PC-3 (cell line): ENCODE measurements at regions not wholly inside any gene's neighbourhood (a gene's known extent, or its start where the extent isn't known, plus 50 kb on each side); places are given as distances from the start of the nearest gene placed in this dataset.

Source experiments
- ATAC-seq: fragments of 200-7000 bp; cut with Tn5 transposase; 2 replicates; pipeline ENCODE4 v1.9.1; 2020; ENCODE audit warnings: mild to moderate bottlenecking, moderate library complexity
- BruUV-seq: library from RNA; stranded (reverse); fragments of 400-500 nt; replicated peaks from 2 replicates; lab custom pipeline; 2021; lab: Mats Ljungman, UMichigan
- CTCF ChIA-PET: fragments of 300-600 bp; sonication (Branson Sonifier 250); formaldehyde crosslinking; loops from one replicate; lab custom pipeline; 2022; ENCODE audit warnings: antibody characterized with exemption; lab: Charles Lee
- POLR2A ChIA-PET: fragments of 300-600 bp; sonication (Branson Sonifier 250); formaldehyde crosslinking; loops from one replicate; lab custom pipeline; 2022; ENCODE audit warnings: antibody characterized with exemption; ENCODE audit not compliant: unreplicated experiment; lab: Charles Lee
- DNase-seq: peaks from one replicate; pipeline ENCODE4 v3.0.0-alpha.2; 2015
- H2AFZ ChIP-seq: fragments of 300-600 bp; sonication (generic); 2 replicates; pipeline ENCODE4 v1.6.0; 2016; ENCODE audit warnings: antibody characterized with exemption, low read length
- H3F3A ChIP-seq: fragments of 300-600 bp; sonication (generic); one replicate; pipeline ENCODE4 v1.6.0; 2017; ENCODE audit warnings: antibody characterized with exemption, low read length, control low read depth, mild to moderate bottlenecking; ENCODE audit not compliant: unreplicated experiment
- H3K27ac ChIP-seq: fragments of 300-600 bp; sonication (generic); 2 replicates; pipeline ENCODE4 v1.5.1; 2016; ENCODE audit warnings: mild to moderate bottlenecking, low read length
- H3K27me3 ChIP-seq: fragments of 300-600 bp; sonication (generic); 2 replicates; pipeline ENCODE4 v1.6.1; 2016; ENCODE audit warnings: low read length, mixed read lengths
- H3K36me3 ChIP-seq: fragments of 300-600 bp; sonication (generic); 2 replicates; pipeline ENCODE4 v1.6.1; 2016; ENCODE audit warnings: low read depth, mixed run types, low read length, mixed read lengths
- H3K4me1 ChIP-seq: fragments of 300-600 bp; sonication (generic); 2 replicates; pipeline ENCODE4 v1.5.1; 2016; ENCODE audit warnings: low read length; ENCODE audit not compliant: insufficient read depth
- H3K4me2 ChIP-seq: fragments of 300-600 bp; sonication (generic); 2 replicates; pipeline ENCODE4 v1.6.0; 2016; ENCODE audit warnings: low read length
- H3K4me3 ChIP-seq: fragments of 300-600 bp; sonication (generic); 2 replicates; pipeline ENCODE4 v1.5.1; 2016; ENCODE audit warnings: mild to moderate bottlenecking, low read length, mixed read lengths
- H3K79me2 ChIP-seq: fragments of 300-600 bp; sonication (generic); 2 replicates; pipeline ENCODE4 v1.6.1; 2017; ENCODE audit warnings: low read length, mixed read lengths
- H3K9ac ChIP-seq: fragments of 300-600 bp; sonication (generic); 2 replicates; pipeline ENCODE4 v1.6.0; 2016; ENCODE audit warnings: mild to moderate bottlenecking, low read length
- H3K9me2 ChIP-seq: fragments of 300-600 bp; sonication (generic); replicated peaks from 2 replicates; pipeline ENCODE4 v1.6.1; 2016; ENCODE audit warnings: mixed run types, low read length, mixed read lengths
- H3K9me3 ChIP-seq: fragments of 300-600 bp; sonication (generic); 2 replicates; pipeline ENCODE4 v1.6.1; 2016; ENCODE audit warnings: low read length, mixed read lengths
- H4K20me1 ChIP-seq: fragments of 300-600 bp; sonication (generic); 2 replicates; pipeline ENCODE4 v1.6.1; 2016; ENCODE audit warnings: low read length, mixed read lengths
- CTCF ChIP-seq: fragments of 300-600 bp; sonication (generic); conservative IDR thresholded peaks from 2 replicates; pipeline ENCODE4 v1.5.1; 2017; ENCODE audit warnings: antibody characterized with exemption, low read depth, mild to moderate bottlenecking, low read length
- EZH2 ChIP-seq: fragments of 300-600 bp; sonication (generic); IDR thresholded peaks from one replicate; pipeline ENCODE4 v1.6.1; 2017; ENCODE audit warnings: antibody characterized with exemption, mild to moderate bottlenecking, low read length; ENCODE audit not compliant: unreplicated experiment
- EZH2phosphoT487 ChIP-seq: fragments of 300-600 bp; sonication (generic); IDR thresholded peaks from 2 replicates; pipeline ENCODE4 v1.6.1; 2018; ENCODE audit warnings: mild to moderate bottlenecking, antibody characterized with exemption, low read length, borderline replicate concordance
- intact Hi-C: fragments of 100-400 bp; cut with micrococcal nuclease; formaldehyde crosslinking; loops from 2 replicates; pipeline ENCODE4 v1.9.0; 2023

GRCh38 chr12:77323788-77324415 is 258.5 kb upstream of the E2F7 start:
- no TSS peak for BruUV-seq
- intact Hi-C loops: loop anchor here (2.0 to 10.0 kb wide), 2 partner anchors 23 to 259 kb away; partner anchors contain the start of gene E2F7
- no peaks in the 10 kb centered on the region for H4K20me1 ChIP-seq
- DNase-seq (no peak), ATAC-seq (no peak)
- no peaks in the 10 kb centered on the region for H3K36me3 ChIP-seq
- TF ChIP-seq EZH2phosphoT487 (no peak), EZH2 (no peak), CTCF (no peak)
- no peaks in the 10 kb centered on the region for H3K79me2 ChIP-seq
- no peaks in the 10 kb centered on the region for H3F3A ChIP-seq
- H3K9me3 ChIP-seq: no peaks in the 10 kb centered on the region
- peaks cover 38% of the 10 kb centered on the region for H3K27me3 ChIP-seq
- no peak overlapping the region for H2AFZ ChIP-seq
- ChIA-PET POLR2A (no interaction called here), CTCF (no interaction called here)
- peaks cover 4% of the 10 kb centered on the region for H3K4me1 ChIP-seq
- no peaks in the 10 kb centered on the region for H3K9me2 ChIP-seq
- H3K4me3 ChIP-seq: no peak overlapping the region
- 0 out of 2 replicates have a peak overlapping the region, but pooled peaks have one; percentile 100 for H3K4me2 ChIP-seq
- H3K27ac ChIP-seq: no peak overlapping the region
- no peak overlapping the region for H3K9ac ChIP-seq

GRCh38 chr12:77319166-77319565 is 253.8 kb upstream of the E2F7 start:
- intact Hi-C loops: no loop called here
- no TSS peak for BruUV-seq
- H3K9ac ChIP-seq: no peak overlapping the region
- DNase-seq (no peak), ATAC-seq (no peak)
- H3K36me3 ChIP-seq: no peaks in the 10 kb centered on the region
- no peaks in the 10 kb centered on the region for H3K79me2 ChIP-seq
- H3K4me2 ChIP-seq: no peak overlapping the region
- no peaks in the 10 kb centered on the region for H3K9me3 ChIP-seq
- no peak overlapping the region for H3K27ac ChIP-seq
- ChIA-PET CTCF (no interaction called here), POLR2A (no interaction called here)
- H3K4me1 ChIP-seq: no peaks in the 10 kb centered on the region
- no peaks in the 10 kb centered on the region for H4K20me1 ChIP-seq
- H3F3A ChIP-seq: no peaks in the 10 kb centered on the region
- no peaks in the 10 kb centered on the region for H3K27me3 ChIP-seq
- no peak for TF ChIP-seq EZH2
- TF ChIP-seq CTCF: no peak
- TF ChIP-seq EZH2phosphoT487: no peak
- H2AFZ ChIP-seq: no peak overlapping the region
- H3K9me2 ChIP-seq: no peaks in the 10 kb centered on the region
- no peak overlapping the region for H3K4me3 ChIP-seq

GRCh38 chr12:77315407-77315806 is 250.0 kb upstream of the E2F7 start:
- H3K9me2 ChIP-seq: no peaks in the 10 kb centered on the region
- DNase-seq (no peak), ATAC-seq (no peak)
- no peak overlapping the region for H3K4me2 ChIP-seq
- 0 out of 2 replicates have a peak, but pooled peaks cover 5% of the 10 kb centered on the region for H3K4me1 ChIP-seq
- no peak overlapping the region for H2AFZ ChIP-seq
- H3K27ac ChIP-seq: no peak overlapping the region
- ChIA-PET CTCF (no interaction called here), POLR2A (no interaction called here)
- no peaks in the 10 kb centered on the region for H3K79me2 ChIP-seq
- no peaks in the 10 kb centered on the region for H3K27me3 ChIP-seq
- no TSS peak for BruUV-seq
- H3K4me3 ChIP-seq: no peak overlapping the region
- H3K36me3 ChIP-seq: no peaks in the 10 kb centered on the region
- H3K9me3 ChIP-seq: no peaks in the 10 kb centered on the region
- TF ChIP-seq CTCF (no peak), EZH2phosphoT487 (no peak), EZH2 (no peak)
- no peak overlapping the region for H3K9ac ChIP-seq
- H3F3A ChIP-seq: no peaks in the 10 kb centered on the region
- intact Hi-C loops: no loop called here
- H4K20me1 ChIP-seq: no peaks in the 10 kb centered on the region
